ENCODE measurements at regions not wholly inside any gene's neighbourhood (a gene's known extent, or its start where the extent isn't known, plus 50 kb on each side); places are given as distances from the start of the nearest gene placed in this dataset.

DNA sequence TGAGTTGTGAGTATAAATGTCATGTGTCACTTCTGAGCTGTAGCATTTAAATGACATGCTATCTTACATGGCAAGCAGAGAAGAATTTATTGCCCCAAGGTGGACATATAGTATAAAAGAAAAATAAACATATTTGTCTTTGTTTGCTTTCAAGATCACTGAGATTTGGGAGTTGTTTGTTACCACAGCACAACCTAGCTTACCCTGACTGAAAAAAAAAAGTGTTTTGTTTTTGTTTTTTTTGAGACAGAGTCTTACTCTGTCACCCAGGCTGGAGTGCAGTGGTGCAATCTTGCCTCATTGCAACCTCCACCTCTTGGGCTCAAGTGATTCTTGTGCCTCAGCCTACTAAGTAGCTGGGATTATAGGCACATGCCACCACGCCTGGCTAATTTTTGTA lies 596.5 kb downstream of the MED13L start (continued):
- TF ChIP-seq, protein P1, sequence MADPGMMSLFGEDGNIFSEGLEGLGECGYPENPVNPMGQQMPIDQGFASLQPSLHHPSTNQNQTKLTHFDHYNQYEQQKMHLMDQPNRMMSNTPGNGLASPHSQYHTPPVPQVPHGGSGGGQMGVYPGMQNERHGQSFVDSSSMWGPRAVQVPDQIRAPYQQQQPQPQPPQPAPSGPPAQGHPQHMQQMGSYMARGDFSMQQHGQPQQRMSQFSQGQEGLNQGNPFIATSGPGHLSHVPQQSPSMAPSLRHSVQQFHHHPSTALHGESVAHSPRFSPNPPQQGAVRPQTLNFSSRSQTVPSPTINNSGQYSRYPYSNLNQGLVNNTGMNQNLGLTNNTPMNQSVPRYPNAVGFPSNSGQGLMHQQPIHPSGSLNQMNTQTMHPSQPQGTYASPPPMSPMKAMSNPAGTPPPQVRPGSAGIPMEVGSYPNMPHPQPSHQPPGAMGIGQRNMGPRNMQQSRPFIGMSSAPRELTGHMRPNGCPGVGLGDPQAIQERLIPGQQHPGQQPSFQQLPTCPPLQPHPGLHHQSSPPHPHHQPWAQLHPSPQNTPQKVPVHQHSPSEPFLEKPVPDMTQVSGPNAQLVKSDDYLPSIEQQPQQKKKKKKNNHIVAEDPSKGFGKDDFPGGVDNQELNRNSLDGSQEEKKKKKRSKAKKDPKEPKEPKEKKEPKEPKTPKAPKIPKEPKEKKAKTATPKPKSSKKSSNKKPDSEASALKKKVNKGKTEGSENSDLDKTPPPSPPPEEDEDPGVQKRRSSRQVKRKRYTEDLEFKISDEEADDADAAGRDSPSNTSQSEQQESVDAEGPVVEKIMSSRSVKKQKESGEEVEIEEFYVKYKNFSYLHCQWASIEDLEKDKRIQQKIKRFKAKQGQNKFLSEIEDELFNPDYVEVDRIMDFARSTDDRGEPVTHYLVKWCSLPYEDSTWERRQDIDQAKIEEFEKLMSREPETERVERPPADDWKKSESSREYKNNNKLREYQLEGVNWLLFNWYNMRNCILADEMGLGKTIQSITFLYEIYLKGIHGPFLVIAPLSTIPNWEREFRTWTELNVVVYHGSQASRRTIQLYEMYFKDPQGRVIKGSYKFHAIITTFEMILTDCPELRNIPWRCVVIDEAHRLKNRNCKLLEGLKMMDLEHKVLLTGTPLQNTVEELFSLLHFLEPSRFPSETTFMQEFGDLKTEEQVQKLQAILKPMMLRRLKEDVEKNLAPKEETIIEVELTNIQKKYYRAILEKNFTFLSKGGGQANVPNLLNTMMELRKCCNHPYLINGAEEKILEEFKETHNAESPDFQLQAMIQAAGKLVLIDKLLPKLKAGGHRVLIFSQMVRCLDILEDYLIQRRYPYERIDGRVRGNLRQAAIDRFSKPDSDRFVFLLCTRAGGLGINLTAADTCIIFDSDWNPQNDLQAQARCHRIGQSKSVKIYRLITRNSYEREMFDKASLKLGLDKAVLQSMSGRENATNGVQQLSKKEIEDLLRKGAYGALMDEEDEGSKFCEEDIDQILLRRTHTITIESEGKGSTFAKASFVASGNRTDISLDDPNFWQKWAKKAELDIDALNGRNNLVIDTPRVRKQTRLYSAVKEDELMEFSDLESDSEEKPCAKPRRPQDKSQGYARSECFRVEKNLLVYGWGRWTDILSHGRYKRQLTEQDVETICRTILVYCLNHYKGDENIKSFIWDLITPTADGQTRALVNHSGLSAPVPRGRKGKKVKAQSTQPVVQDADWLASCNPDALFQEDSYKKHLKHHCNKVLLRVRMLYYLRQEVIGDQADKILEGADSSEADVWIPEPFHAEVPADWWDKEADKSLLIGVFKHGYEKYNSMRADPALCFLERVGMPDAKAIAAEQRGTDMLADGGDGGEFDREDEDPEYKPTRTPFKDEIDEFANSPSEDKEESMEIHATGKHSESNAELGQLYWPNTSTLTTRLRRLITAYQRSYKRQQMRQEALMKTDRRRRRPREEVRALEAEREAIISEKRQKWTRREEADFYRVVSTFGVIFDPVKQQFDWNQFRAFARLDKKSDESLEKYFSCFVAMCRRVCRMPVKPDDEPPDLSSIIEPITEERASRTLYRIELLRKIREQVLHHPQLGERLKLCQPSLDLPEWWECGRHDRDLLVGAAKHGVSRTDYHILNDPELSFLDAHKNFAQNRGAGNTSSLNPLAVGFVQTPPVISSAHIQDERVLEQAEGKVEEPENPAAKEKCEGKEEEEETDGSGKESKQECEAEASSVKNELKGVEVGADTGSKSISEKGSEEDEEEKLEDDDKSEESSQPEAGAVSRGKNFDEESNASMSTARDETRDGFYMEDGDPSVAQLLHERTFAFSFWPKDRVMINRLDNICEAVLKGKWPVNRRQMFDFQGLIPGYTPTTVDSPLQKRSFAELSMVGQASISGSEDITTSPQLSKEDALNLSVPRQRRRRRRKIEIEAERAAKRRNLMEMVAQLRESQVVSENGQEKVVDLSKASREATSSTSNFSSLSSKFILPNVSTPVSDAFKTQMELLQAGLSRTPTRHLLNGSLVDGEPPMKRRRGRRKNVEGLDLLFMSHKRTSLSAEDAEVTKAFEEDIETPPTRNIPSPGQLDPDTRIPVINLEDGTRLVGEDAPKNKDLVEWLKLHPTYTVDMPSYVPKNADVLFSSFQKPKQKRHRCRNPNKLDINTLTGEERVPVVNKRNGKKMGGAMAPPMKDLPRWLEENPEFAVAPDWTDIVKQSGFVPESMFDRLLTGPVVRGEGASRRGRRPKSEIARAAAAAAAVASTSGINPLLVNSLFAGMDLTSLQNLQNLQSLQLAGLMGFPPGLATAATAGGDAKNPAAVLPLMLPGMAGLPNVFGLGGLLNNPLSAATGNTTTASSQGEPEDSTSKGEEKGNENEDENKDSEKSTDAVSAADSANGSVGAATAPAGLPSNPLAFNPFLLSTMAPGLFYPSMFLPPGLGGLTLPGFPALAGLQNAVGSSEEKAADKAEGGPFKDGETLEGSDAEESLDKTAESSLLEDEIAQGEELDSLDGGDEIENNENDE (IDR thresholded peaks at IDR 0.05; ENCODE audit: insufficient replicate concordance, low read length), result no peak
- TF ChIP-seq SUZ12 (IDR thresholded peaks at IDR 0.05; ENCODE audit: low read length), result no peak
- TF ChIP-seq NRF1 (IDR thresholded peaks at IDR 0.05; ENCODE audit: low read depth, low read length), result no peak
- no peak for TF ChIP-seq SP2 (IDR thresholded peaks at IDR 0.05; ENCODE audit: low read length)

Data from H1 (cell line).